Lower leg skin (tissue), 3 donors: ENCODE measurements at regions not wholly inside any gene's neighbourhood (a gene's known extent, or its start where the extent isn't known, plus 50 kb on each side); places are given as distances from the start of the nearest gene placed in this dataset.

Experiments
- CTCF ChIP-seq, 3 donors: fragments of 450-650 bp; IDR thresholded peaks; one replicate each; pipeline ENCODE4 v1.5.1; 2016; ENCODE audit warnings: antibody characterized with exemption in 3 of 3, mild to moderate bottlenecking in 3 of 3, moderate library complexity in 2 of 3
- POLR2A ChIP-seq, 2 donors: fragments of 450-650 bp; IDR thresholded peaks; one replicate each; pipeline ENCODE4 v1.6.1; 2016 to 2017; ENCODE audit warnings: antibody characterized with exemption in 2 of 2, mild to moderate bottlenecking in 1 of 2, moderate library complexity in 1 of 2

- TF ChIP-seq CTCF (IDR thresholded peaks at IDR 0.05) (no peak), POLR2A (IDR thresholded peaks at IDR 0.05) (no peak)
Measured at GRCh38 chr18:34957864-34958259, 83.4 kb upstream of the MAPRE2 start.
